Upper lobe of left lung (tissue), 6 donors: ENCODE measurements at regions not wholly inside any gene's neighbourhood (a gene's known extent, or its start where the extent isn't known, plus 50 kb on each side); places are given as distances from the start of the nearest gene placed in this dataset.

Source experiments
- ATAC-seq, 2 donors: fragments of 200-7000 bp; cut with Tn5 transposase; one replicate each; pipeline ENCODE4 v1.9.1; 2022; ENCODE audit warnings: mild to moderate bottlenecking in 2 of 2, moderate library complexity in 2 of 2; ENCODE audit not compliant: low FRiP score in 2 of 2
- DNase-seq, 2 donors: peaks; one replicate each; pipeline ENCODE4 v3.0.0-alpha.2; 2019 to 2020
- H3K27ac ChIP-seq, 4 donors: fragments of 200-600 bp; sonication (generic); one replicate each; pipeline ENCODE4 v1.5.1; 2016 to 2019
- H3K27me3 ChIP-seq, 4 donors: fragments of 200-600 bp; sonication (generic); one replicate each; pipeline ENCODE4 v1.5.1; 2017 to 2019
- H3K36me3 ChIP-seq, 4 donors: fragments of 200-600 bp; sonication (generic); one replicate each; pipeline ENCODE4 v1.5.1; 2016 to 2019
- H3K4me1 ChIP-seq, 4 donors: fragments of 200-600 bp; sonication (generic); one replicate each; pipeline ENCODE4 v1.5.1; 2018 to 2019
- H3K4me3 ChIP-seq, 4 donors: fragments of 200-600 bp; sonication (generic); one replicate each; pipeline ENCODE4 v1.5.1; 2017 to 2019; ENCODE audit warnings: mild to moderate bottlenecking in 2 of 4, moderate library complexity in 1 of 4
- H3K9me3 ChIP-seq, 4 donors: fragments of 200-600 bp; sonication (generic); one replicate each; pipeline ENCODE4 v1.5.1; 2018 to 2019
- CTCF ChIP-seq, 6 experiments: fragments of 450-650 bp in 4 of 6; fragments of 200-600 bp in 2 of 6; sonication (generic) in 2 of 6; IDR thresholded peaks; one replicate each; pipeline ENCODE4 v1.5.1; 2016 to 2019; ENCODE audit warnings: antibody characterized with exemption in 6 of 6
- EP300 ChIP-seq, 4 donors: sonication (generic); formaldehyde crosslinking; IDR thresholded peaks; one replicate each; pipeline ENCODE4 v1.5.1; 2017; ENCODE audit warnings: antibody characterized with exemption in 4 of 4, control low read depth in 2 of 4
- POLR2A ChIP-seq, 4 donors: fragments of 450-650 bp; IDR thresholded peaks; one replicate each; pipeline ENCODE4 v1.5.1; 2016 to 2017; ENCODE audit warnings: antibody characterized with exemption in 4 of 4, mild to moderate bottlenecking in 2 of 4
- POLR2AphosphoS5 ChIP-seq, 2 donors: sonication (generic); formaldehyde crosslinking; IDR thresholded peaks; one replicate each; pipeline ENCODE4 v1.5.1; 2017; ENCODE audit warnings: antibody characterized with exemption in 2 of 2
- WGBS, 2 donors: methylation state at CpG; one replicate each; pipeline ENCODE4 v1.1.5; 2017 to 2018; 5-methylcytosine and 5-hydroxymethylcytosine counted together
- donor health status: DM: no; HTN: no; CAD: no; lungs with moderate emphysema.
- donor health status: DM: no; HTN: yes; CAD: no; lungs with severe emphysema.

- WGBS, 2 donors: 76 to 79% methylated on average over 9 to 13 of the region's 13 CpGs
- Histone ChIP-seq H3K36me3 (no peaks in the 10 kb centered on the region), H3K27me3 (no peaks in the 10 kb centered on the region), H3K27ac (no peak overlapping the region), H3K4me1 (no peaks in the 10 kb centered on the region), H3K4me3 (no peak overlapping the region), H3K9me3 (no peaks in the 10 kb centered on the region)
- no peak for DNase-seq
- ATAC-seq: no peak
- no peak for TF ChIP-seq POLR2AphosphoS5 (IDR thresholded peaks at IDR 0.05)
- TF ChIP-seq EP300 (IDR thresholded peaks at IDR 0.05): no peak
- no peak for TF ChIP-seq POLR2A (IDR thresholded peaks at IDR 0.05)
- no peak for TF ChIP-seq CTCF (IDR thresholded peaks at IDR 0.05)
Observed at GRCh38 chr1:4353090-4353856, 301.1 kb upstream of the AJAP1 start.

- no peak for ATAC-seq
- Histone ChIP-seq H3K36me3 (no peaks in the 10 kb centered on the region), H3K4me1 (no peaks in the 10 kb centered on the region), H3K4me3 (no peak overlapping the region), H3K27ac (no peak overlapping the region), H3K27me3 (no peaks in the 10 kb centered on the region), H3K9me3 (no peaks in the 10 kb centered on the region)
- 74 to 76% methylated on average over 6 of the region's 6 CpGs for WGBS, 2 donors
- TF ChIP-seq POLR2A (IDR thresholded peaks at IDR 0.05) (no peak), POLR2AphosphoS5 (IDR thresholded peaks at IDR 0.05) (no peak), EP300 (IDR thresholded peaks at IDR 0.05) (no peak), CTCF (IDR thresholded peaks at IDR 0.05) (no peak)
- DNase-seq: no peak
Observed at GRCh38 chr1:4355839-4356238, 298.6 kb upstream of the AJAP1 start.

- H3K4me1 ChIP-seq: no peaks in the 10 kb centered on the region
- no peak overlapping the region for H3K4me3 ChIP-seq
- peak in 1 of 2 donors; percentile 54 for DNase-seq
- H3K27me3 ChIP-seq: no peaks in the 10 kb centered on the region
- H3K36me3 ChIP-seq: no peaks in the 10 kb centered on the region
- TF ChIP-seq EP300 (IDR thresholded peaks at IDR 0.05): no peak
- TF ChIP-seq POLR2AphosphoS5 (IDR thresholded peaks at IDR 0.05): no peak
- no peak for TF ChIP-seq CTCF (IDR thresholded peaks at IDR 0.05)
- TF ChIP-seq POLR2A (IDR thresholded peaks at IDR 0.05): no peak
- no peak for ATAC-seq
- H3K9me3 ChIP-seq: peaks cover 0 to 5% (median 0%) of the 10 kb centered on the region in 4 donors
- H3K27ac ChIP-seq: no peak overlapping the region
- WGBS, 2 donors: 88 to 92% methylated on average over 18 to 22 of the region's 22 CpGs
Observed at GRCh38 chr1:4362314-4363044, 291.9 kb upstream of the AJAP1 start.

GRCh38 chr1:4366091-4366490 lies 288.3 kb upstream of the AJAP1 start:
- H3K4me1 ChIP-seq: no peaks in the 10 kb centered on the region
- 81 to 96% methylated on average over 7 to 10 of the region's 10 CpGs for WGBS, 2 donors

More at GRCh38 chr1:4366091-4366490, 288.3 kb upstream of the AJAP1 start:
- Histone ChIP-seq H3K27me3 (no peaks in the 10 kb centered on the region), H3K4me3 (no peak overlapping the region), H3K9me3 (peaks cover 0 to 5% (median 0%) of the 10 kb centered on the region in 4 donors), H3K27ac (no peak overlapping the region), H3K36me3 (no peaks in the 10 kb centered on the region)
- TF ChIP-seq EP300 (IDR thresholded peaks at IDR 0.05) (no peak), CTCF (IDR thresholded peaks at IDR 0.05) (no peak), POLR2A (IDR thresholded peaks at IDR 0.05) (no peak), POLR2AphosphoS5 (IDR thresholded peaks at IDR 0.05) (no peak)
- DNase-seq (peak in 1 of 2 donors; percentile 47), ATAC-seq (no peak)
